Activated CD8-positive, alpha-beta T cell treated with anti-CD3 and anti-CD28 coated beads, Interleukin-2, amount 10 ng/mL, durations not matched to agents 7 days and 5 days (primary cell): ENCODE measurements at regions not wholly inside any gene's neighbourhood (a gene's known extent, or its start where the extent isn't known, plus 50 kb on each side); places are given as distances from the start of the nearest gene placed in this dataset.

Experiments used
- ATAC-seq: fragments of 150-1000 bp; cut with Tn5 transposase; one replicate; pipeline ENCODE4 v1.10.0; 2021; ENCODE audit warnings: moderate library complexity
- CTCF ChIA-PET: fragments of 350-600 bp; sonication (Branson Sonifier 250); formaldehyde crosslinking; loops from one replicate; lab custom pipeline; 2021; ENCODE audit warnings: antibody characterized with exemption; lab: Charles Lee
- POLR2A ChIA-PET: fragments of 350-600 bp; sonication (Branson Sonifier 250); formaldehyde crosslinking; loops from one replicate; lab custom pipeline; 2021; ENCODE audit warnings: antibody characterized with exemption; lab: Charles Lee
- DNase-seq: peaks from one replicate; pipeline ENCODE4 v3.0.0-alpha.2; 2020
- H3K27ac Mint-ChIP-seq: one replicate; pipeline ENCODE4 v1.8.0; 2021; ENCODE audit warnings: mild to moderate bottlenecking, mixed read lengths
- H3K27me3 Mint-ChIP-seq: one replicate; pipeline ENCODE4 v1.8.0; 2021; ENCODE audit warnings: low read depth, mixed read lengths
- H3K36me3 Mint-ChIP-seq: one replicate; pipeline ENCODE4 v1.8.0; 2021; ENCODE audit warnings: low read depth, mixed read lengths
- H3K4me1 Mint-ChIP-seq: one replicate; pipeline ENCODE4 v1.8.0; 2021; ENCODE audit warnings: low read depth, mixed read lengths
- H3K4me3 Mint-ChIP-seq: one replicate; pipeline ENCODE4 v1.8.0; 2021; ENCODE audit warnings: mild to moderate bottlenecking, mixed read lengths
- H3K9me3 Mint-ChIP-seq: one replicate; pipeline ENCODE4 v1.8.0; 2022; ENCODE audit warnings: mixed read lengths; ENCODE audit not compliant: insufficient read depth

GRCh38 chr1:234731569-234732085, 121.6 kb upstream of the IRF2BP2 start:
- Mint-ChIP-seq H3K27ac (peak overlapping the region; percentile 87), H3K4me1 (peaks cover 67% of the 10 kb centered on the region), H3K4me3 (peak overlapping the region; percentile 16), H3K9me3 (no peaks in the 10 kb centered on the region), H3K36me3 (peaks cover 3% of the 10 kb centered on the region), H3K27me3 (no peaks in the 10 kb centered on the region)
- DNase-seq (no peak), ATAC-seq (peak; percentile 17)
- ChIA-PET POLR2A (interaction anchor here (0.8 to 2.5 kb wide), 2 partner anchors 8 to 119 kb away, joined by 3 to 19 read pairs; no protein-coding TSS in a partner anchor), CTCF (interaction anchor here (1.0 to 3.2 kb wide), 3 partner anchors 28 to 249 kb away, joined by 3 to 17 read pairs (median 5); no protein-coding TSS in a partner anchor)

- Mint-ChIP-seq H3K4me1 (peaks cover 73% of the 10 kb centered on the region), H3K4me3 (peak overlapping the region; percentile 16), H3K27ac (peak overlapping the region; percentile 87), H3K9me3 (no peaks in the 10 kb centered on the region), H3K27me3 (no peaks in the 10 kb centered on the region), H3K36me3 (peaks cover 3% of the 10 kb centered on the region)
- peak; percentile 73 for ATAC-seq
- DNase-seq, result peak; percentile 56
- ChIA-PET POLR2A (interaction anchor here (0.8 to 2.5 kb wide), 3 partner anchors 9 to 121 kb away, joined by 3 to 19 read pairs (median 7); partner anchors contain the start of gene IRF2BP2), CTCF (interaction anchor here (1.0 to 3.2 kb wide), 5 partner anchors 29 to 249 kb away, joined by 3 to 17 read pairs (median 4); no protein-coding TSS in a partner anchor)
Measured at GRCh38 chr1:234730770-234731568, 121.0 kb upstream of the IRF2BP2 start.

GRCh38 chr1:234730475-234730769, 120.4 kb upstream of the IRF2BP2 start:
- peak; percentile 2 for ATAC-seq
- no peak for DNase-seq
- ChIA-PET POLR2A (interaction anchor here (1.1 to 2.5 kb wide), 2 partner anchors 118 to 120 kb away, joined by 7 to 19 read pairs; partner anchors contain the start of gene IRF2BP2), CTCF (interaction anchor here (1.1 to 3.2 kb wide), 4 partner anchors 30 to 233 kb away, joined by 3 to 17 read pairs (median 4); no protein-coding TSS in a partner anchor)
- Mint-ChIP-seq H3K36me3 (peaks cover 6% of the 10 kb centered on the region), H3K9me3 (no peaks in the 10 kb centered on the region), H3K4me3 (no peak overlapping the region), H3K4me1 (peaks cover 79% of the 10 kb centered on the region), H3K27ac (peak overlapping the region; percentile 87), H3K27me3 (no peaks in the 10 kb centered on the region)

- Mint-ChIP-seq H3K9me3 (no peaks in the 10 kb centered on the region), H3K4me1 (peaks cover 82% of the 10 kb centered on the region), H3K27ac (peak overlapping the region; percentile 87), H3K27me3 (no peaks in the 10 kb centered on the region), H3K4me3 (no peak overlapping the region), H3K36me3 (peaks cover 6% of the 10 kb centered on the region)
- DNase-seq (no peak), ATAC-seq (no peak)
- CTCF ChIA-PET, result interaction anchor here (1.2 to 3.2 kb wide), 3 partner anchors 30 to 117 kb away, joined by 4 to 17 read pairs (median 5); no protein-coding TSS in a partner anchor
- POLR2A ChIA-PET, result interaction anchor here (2.5 to 6.7 kb wide), 2 partner anchors 117 to 118 kb away, joined by 19 to 153 read pairs; partner anchors contain the start of gene IRF2BP2
Measured at GRCh38 chr1:234729561-234730474, 119.8 kb upstream of the IRF2BP2 start.

- ATAC-seq, result no peak
- ChIA-PET POLR2A (interaction anchor here (6.7 kb wide), 1 partner anchor 117 kb away, joined by 153 read pairs; the partner anchor contains the start of gene IRF2BP2), CTCF (interaction anchor here (1.4 to 1.6 kb wide), 2 partner anchors 26 to 117 kb away, joined by 3 to 5 read pairs; no protein-coding TSS in a partner anchor)
- peaks cover 90% of the 10 kb centered on the region for H3K4me1 Mint-ChIP-seq
- no peaks in the 10 kb centered on the region for H3K9me3 Mint-ChIP-seq
- DNase-seq, result no peak
- H3K27ac Mint-ChIP-seq, result no peak overlapping the region
- H3K36me3 Mint-ChIP-seq, result peaks cover 6% of the 10 kb centered on the region
- H3K4me3 Mint-ChIP-seq, result no peak overlapping the region
- no peaks in the 10 kb centered on the region for H3K27me3 Mint-ChIP-seq
Measured at GRCh38 chr1:234728740-234729139, 118.8 kb upstream of the IRF2BP2 start.

- H3K27me3 Mint-ChIP-seq, result no peaks in the 10 kb centered on the region
- no peak overlapping the region for H3K4me3 Mint-ChIP-seq
- CTCF ChIA-PET, result interaction anchor here (0.6 to 3.4 kb wide), 5 partner anchors 28 to 366 kb away, joined by 3 to 17 read pairs (median 3); no protein-coding TSS in a partner anchor
- H3K27ac Mint-ChIP-seq, result peak overlapping the region; percentile 93
- DNase-seq (no peak), ATAC-seq (no peak)
- H3K9me3 Mint-ChIP-seq, result no peaks in the 10 kb centered on the region
- H3K4me1 Mint-ChIP-seq, result peaks cover 98% of the 10 kb centered on the region
- POLR2A ChIA-PET, result interaction anchor here (0.9 to 6.7 kb wide), 2 partner anchors 116 to 287 kb away, joined by 3 to 153 read pairs; partner anchors contain the start of gene IRF2BP2
- H3K36me3 Mint-ChIP-seq, result peaks cover 3% of the 10 kb centered on the region
Measured at GRCh38 chr1:234727018-234727940, 117.3 kb upstream of the IRF2BP2 start.

GRCh38 chr1:234726359-234726943, 116.5 kb upstream of the IRF2BP2 start:
- H3K9me3 Mint-ChIP-seq, result no peaks in the 10 kb centered on the region
- H3K36me3 Mint-ChIP-seq, result peaks cover 3% of the 10 kb centered on the region
- ChIA-PET CTCF (interaction anchor here (0.7 to 5.3 kb wide), 5 partner anchors 22 to 357 kb away, joined by 3 to 75 read pairs (median 4); partner anchors contain the start of gene IRF2BP2), POLR2A (interaction anchor here (0.7 to 6.7 kb wide), 6 partner anchors 51 to 288 kb away, joined by 3 to 153 read pairs (median 4); partner anchors contain the start of gene IRF2BP2)
- H3K27ac Mint-ChIP-seq, result peak overlapping the region; percentile 93
- H3K4me3 Mint-ChIP-seq, result peak overlapping the region; percentile 30
- H3K4me1 Mint-ChIP-seq, result peaks cover 97% of the 10 kb centered on the region
- no peaks in the 10 kb centered on the region for H3K27me3 Mint-ChIP-seq
- ATAC-seq (no peak), DNase-seq (no peak)

- peak overlapping the region; percentile 66 for H3K4me3 Mint-ChIP-seq
- ChIA-PET POLR2A (interaction anchor here (0.7 to 6.7 kb wide), 18 partner anchors 9 to 286 kb away, joined by 3 to 153 read pairs (median 5); partner anchors contain the start of gene IRF2BP2), CTCF (interaction anchor here (0.7 to 5.3 kb wide), 9 partner anchors 21 to 358 kb away, joined by 3 to 75 read pairs (median 9); partner anchors contain the start of gene IRF2BP2)
- peak overlapping the region; percentile 93 for H3K27ac Mint-ChIP-seq
- no peaks in the 10 kb centered on the region for H3K9me3 Mint-ChIP-seq
- H3K27me3 Mint-ChIP-seq, result no peaks in the 10 kb centered on the region
- peaks cover 93% of the 10 kb centered on the region for H3K4me1 Mint-ChIP-seq
- DNase-seq, result peak; percentile 79
- peaks cover 3% of the 10 kb centered on the region for H3K36me3 Mint-ChIP-seq
- ATAC-seq, result peak; percentile 48
Measured at GRCh38 chr1:234725177-234726132, 115.5 kb upstream of the IRF2BP2 start.
